Pancreas (tissue), 10 donors: ENCODE measurements at regions not wholly inside any gene's neighbourhood (a gene's known extent, or its start where the extent isn't known, plus 50 kb on each side); places are given as distances from the start of the nearest gene placed in this dataset.

Experiments
- ATAC-seq, 4 donors: fragments of 200-7000 bp; cut with Tn5 transposase; one replicate each; pipeline versions ENCODE4 v1.8.0 to v1.9.1; 2020; ENCODE audit warnings: mild to moderate bottlenecking in 4 of 4, moderate library complexity in 4 of 4
- DNase-seq, 6 donors: peaks; one replicate each; pipeline ENCODE4 v3.0.0-alpha.2; 2020
- FAIRE-seq: peaks from 2 replicates; lab custom pipeline; 2012; peaks lifted over from hg19 to GRCh38; lab: Jason Lieb, UNC
- H3K27ac ChIP-seq, 4 donors: fragments of 200-600 bp; sonication (generic); 1 replicate in 3 of 4; 2 replicates in 1 of 4; pipeline versions ENCODE4 v1.5.0 to v1.8.0; 2020
- H3K27me3 ChIP-seq, 4 donors: fragments of 200-600 bp; one replicate each; pipeline ENCODE4 v1.8.0; 2021
- H3K36me3 ChIP-seq, 3 donors: fragments of 200-600 bp; sonication (generic) in 1 of 3; one replicate each; pipeline versions ENCODE4 v1.5.0 to v1.8.0; 2020 to 2021
- H3K4me1 ChIP-seq, 3 donors: fragments of 200-600 bp; one replicate each; pipeline ENCODE4 v1.8.0; 2021
- H3K4me3 ChIP-seq, 4 donors: fragments of 200-600 bp; sonication (generic) in 2 of 4; one replicate each; pipeline versions ENCODE4 v1.5.0 to v1.8.0; 2020 to 2021
- H3K9me3 ChIP-seq, 4 donors: fragments of 200-600 bp; one replicate each; pipeline ENCODE4 v1.8.0; 2021
- CTCF ChIP-seq, 4 donors: fragments of 200-600 bp; sonication (generic) in 3 of 4; IDR thresholded peaks; one replicate each; pipeline versions ENCODE4 v1.5.0 to v1.8.0; 2021; ENCODE audit warnings: antibody characterized with exemption in 4 of 4
- WGBS, 2 donors: extraction: QIAGEN DNeasy Blood & Tissue Kit; methylation state at CpG; one replicate each; pipeline ENCODE4 v1.1.7; 2013; 5-methylcytosine and 5-hydroxymethylcytosine counted together
- intact Hi-C, 3 donors: fragments of 100-400 bp; cut with DNase I; formaldehyde crosslinking; loops; one replicate each; pipeline versions ENCODE4 v1.11.1 to v1.14.2; 2022
- donor health status: healthy with polysubstance abuse.
- donor health status: DM: no; HTN: no; CAD: no; lungs with moderate emphysema.
- donor health status: DM: no; HTN: no; CAD: no.
- donor health status: control.
- donor health status: control.
- donor health status: Bipolar disorder and iron deficiency.
- donor health status: DM: yes; HTN: yes; CAD: no.
- donor health status: DM: no; HTN: no; CAD: no.
- donor health status: DM: no; HTN: no; CAD: no.
- donor health status: DM: yes; HTN: yes; CAD: no.

GRCh38 chr2:226066873-226067272, 667.4 kb downstream of the NYAP2 start:
- Histone ChIP-seq H3K4me3 (no peak overlapping the region), H3K4me1 (no peaks in the 10 kb centered on the region), H3K9me3 (no peaks in the 10 kb centered on the region), H3K27me3 (no peaks in the 10 kb centered on the region), H3K27ac (no peak overlapping the region), H3K36me3 (no peaks in the 10 kb centered on the region)
- intact Hi-C loops, result no loop called here
- no peak for ATAC-seq
- FAIRE-seq, result no peak
- 70 to 75% methylated on average over 4 of the region's 4 CpGs for WGBS, 2 donors
- DNase-seq, result no peak
- TF ChIP-seq CTCF (IDR thresholded peaks at IDR 0.05), result no peak

- TF ChIP-seq CTCF (IDR thresholded peaks at IDR 0.05), result no peak
- Histone ChIP-seq H3K36me3 (no peaks in the 10 kb centered on the region), H3K27ac (no peak overlapping the region), H3K27me3 (no peaks in the 10 kb centered on the region), H3K9me3 (no peaks in the 10 kb centered on the region), H3K4me1 (no peaks in the 10 kb centered on the region), H3K4me3 (no peak overlapping the region)
- intact Hi-C loops, result no loop called here
- ATAC-seq (no peak), FAIRE-seq (no peak), DNase-seq (no peak)
- WGBS, 2 donors, result 90 to 95% methylated on average over 3 of the region's 3 CpGs
Measured at GRCh38 chr2:226066391-226066790, 666.9 kb downstream of the NYAP2 start.

- intact Hi-C loops, result no loop called here
- WGBS, 2 donors, result 79 to 82% methylated on average over 1 of the region's 1 CpG
- TF ChIP-seq CTCF (IDR thresholded peaks at IDR 0.05), result no peak
- Histone ChIP-seq H3K9me3 (no peaks in the 10 kb centered on the region), H3K36me3 (no peaks in the 10 kb centered on the region), H3K27me3 (no peaks in the 10 kb centered on the region), H3K4me3 (no peak overlapping the region), H3K4me1 (no peaks in the 10 kb centered on the region), H3K27ac (no peak overlapping the region)
- FAIRE-seq (no peak), DNase-seq (no peak), ATAC-seq (no peak)
Measured at GRCh38 chr2:226064932-226065570, 665.5 kb downstream of the NYAP2 start.

- no peaks in the 10 kb centered on the region for H3K4me1 ChIP-seq
- WGBS, 2 donors, result 68 to 76% methylated on average over 4 of the region's 4 CpGs
- H3K27me3 ChIP-seq, result no peaks in the 10 kb centered on the region
- no peak for TF ChIP-seq CTCF (IDR thresholded peaks at IDR 0.05)
- DNase-seq (no peak), ATAC-seq (no peak), FAIRE-seq (no peak)
- intact Hi-C loops, result no loop called here
- H3K4me3 ChIP-seq, result no peak overlapping the region
- no peak overlapping the region for H3K27ac ChIP-seq
- no peaks in the 10 kb centered on the region for H3K9me3 ChIP-seq
- H3K36me3 ChIP-seq, result no peaks in the 10 kb centered on the region
Measured at GRCh38 chr2:226063704-226064440, 664.4 kb downstream of the NYAP2 start.
